ENCODE measurements at regions not wholly inside any gene's neighbourhood (a gene's known extent, or its start where the extent isn't known, plus 50 kb on each side); places are given as distances from the start of the nearest gene placed in this dataset.
"Not testable (repeated sequence)": the region's sequence is repeated elsewhere in the genome, so short reads cannot be mapped to it uniquely, and the experiment has no call there.

DNA sequence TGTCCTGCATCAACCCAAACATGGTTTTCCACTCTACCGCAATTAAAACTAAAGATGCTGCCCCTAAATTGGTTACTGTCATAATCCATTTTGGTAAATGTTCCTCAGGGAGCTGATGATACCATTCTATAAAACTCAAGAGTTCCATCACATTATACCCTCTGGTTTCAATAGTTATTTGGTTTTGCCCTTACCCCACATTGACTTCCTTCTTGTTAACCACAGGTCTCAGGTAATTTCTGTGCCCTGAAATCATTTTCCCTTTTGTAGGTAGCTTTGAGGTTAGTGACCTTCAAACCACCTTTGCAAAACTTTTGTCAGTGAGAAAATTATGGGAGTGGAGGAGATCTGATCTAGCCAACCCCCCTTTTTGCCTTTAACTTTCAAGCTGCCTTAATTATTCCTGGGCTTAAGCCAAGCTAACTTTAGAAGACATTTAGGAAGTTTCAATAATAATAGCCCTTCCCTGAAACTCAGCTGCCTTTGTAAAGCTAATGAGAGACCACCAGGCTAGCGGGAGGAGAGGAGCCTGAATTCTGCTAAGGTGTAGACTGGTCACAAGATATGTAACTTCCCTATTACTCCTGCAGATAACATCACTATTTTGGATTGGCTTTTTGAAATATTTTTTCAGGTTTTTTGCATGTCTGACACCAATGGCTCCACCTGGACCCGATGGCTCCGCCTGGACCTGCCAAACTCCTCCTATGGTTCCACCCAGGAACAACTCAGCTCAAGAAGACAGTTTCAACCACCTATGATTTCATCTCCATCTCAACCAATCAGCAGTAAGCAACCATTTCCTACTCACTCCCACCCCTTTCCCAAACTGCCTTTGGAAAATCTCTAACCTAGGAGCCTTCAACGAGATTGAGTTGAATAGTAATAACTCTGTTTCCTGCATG is 224.9 kb downstream of the HS3ST3B1 start:
- Histone ChIP-seq H3K27ac (ENCODE audit: low read length) (no peak overlapping the region), H3K4me3 (ENCODE audit: low read length) (no peak overlapping the region), H3K27me3 (ENCODE audit: control insufficient read depth, insufficient read depth, low read length) (no peaks in the 10 kb centered on the region), H3K4me1 (ENCODE audit: control insufficient read depth, insufficient read depth, low read length) (no peaks in the 10 kb centered on the region), H3K36me3 (ENCODE audit: control insufficient read depth, insufficient read depth, low read length) (no peaks in the 10 kb centered on the region), H3K9me3 (ENCODE audit: control insufficient read depth, insufficient read depth, low read length) (no peaks in the 10 kb centered on the region)
- Mint-ChIP-seq H3K27ac (no peak overlapping the region), H3K4me1 (peaks cover 18 to 20% of the 10 kb centered on the region in 2 donors), H3K27me3 (ENCODE audit: low read depth in 2 of 2) (no peaks in the 10 kb centered on the region), H3K4me3 (no peak overlapping the region), H3K36me3 (no peaks in the 10 kb centered on the region), H3K9me3 (no peaks in the 10 kb centered on the region)
- DNase-seq (no peak), ATAC-seq (no peak)
- intact Hi-C loops (cut with micrococcal nuclease): no loop called here
- WGBS (ENCODE audit: insufficient coverage): 81% methylated on average over 5 of the region's 5 CpGs
- no peak for TF ChIP-seq CTCF (IDR thresholded peaks at IDR 0.05)

GRCh38 chr17:14522795-14523387 is 222.0 kb downstream of the HS3ST3B1 start:
- no peaks in the 10 kb centered on the region for H3K4me1 ChIP-seq (ENCODE audit: control insufficient read depth, insufficient read depth, low read length)
- Mint-ChIP-seq H3K9me3 (no peaks in the 10 kb centered on the region), H3K27me3 (ENCODE audit: low read depth in 2 of 2) (no peaks in the 10 kb centered on the region), H3K36me3 (no peaks in the 10 kb centered on the region), H3K4me3 (no peak overlapping the region), H3K27ac (no peak overlapping the region), H3K4me1 (peaks cover 18 to 24% of the 10 kb centered on the region in 2 donors)
- intact Hi-C loops (cut with micrococcal nuclease): no loop called here
- H3K27ac ChIP-seq (ENCODE audit: low read length): no peak overlapping the region
- TF ChIP-seq CTCF (IDR thresholded peaks at IDR 0.05): no peak
- no peak overlapping the region for H3K4me3 ChIP-seq (ENCODE audit: low read length)
- DNase-seq: no peak
- no peaks in the 10 kb centered on the region for H3K36me3 ChIP-seq (ENCODE audit: control insufficient read depth, insufficient read depth, low read length)
- no peaks in the 10 kb centered on the region for H3K27me3 ChIP-seq (ENCODE audit: control insufficient read depth, insufficient read depth, low read length)
- 44% methylated on average over 2 of the region's 3 CpGs for WGBS (ENCODE audit: insufficient coverage)
- no peaks in the 10 kb centered on the region for H3K9me3 ChIP-seq (ENCODE audit: control insufficient read depth, insufficient read depth, low read length)
- ATAC-seq: no peak

DNA sequence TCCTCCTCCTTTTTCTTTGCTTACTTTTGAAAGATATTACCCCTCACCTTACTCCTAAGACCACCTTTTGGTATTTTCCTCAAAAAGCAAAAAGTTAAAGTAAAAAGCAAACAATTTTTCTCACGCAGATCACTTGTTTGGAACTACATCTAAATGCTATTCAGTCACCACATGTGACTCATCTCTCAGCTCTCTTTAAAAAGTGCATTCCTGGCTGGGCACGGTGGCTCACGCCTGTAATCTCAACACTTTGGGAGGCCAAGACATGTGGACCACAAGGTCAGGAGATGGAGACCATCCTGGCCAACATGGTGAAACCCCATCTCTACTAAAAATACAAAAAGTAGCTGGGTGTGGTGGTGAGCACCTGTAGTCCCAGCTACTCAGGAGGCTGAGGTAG is 218.0 kb downstream of the HS3ST3B1 start:
- H3K36me3 ChIP-seq (ENCODE audit: control insufficient read depth, insufficient read depth, low read length); DNase-seq; H3K4me3 ChIP-seq (ENCODE audit: low read length); H3K4me1 ChIP-seq (ENCODE audit: control insufficient read depth, insufficient read depth, low read length); ATAC-seq; H3K9me3 ChIP-seq (ENCODE audit: control insufficient read depth, insufficient read depth, low read length); H3K27ac ChIP-seq (ENCODE audit: low read length); H3K36me3 Mint-ChIP-seq; H3K4me1 Mint-ChIP-seq; H3K27ac Mint-ChIP-seq; H3K27me3 Mint-ChIP-seq (ENCODE audit: low read depth in 2 of 2); H3K9me3 Mint-ChIP-seq; H3K4me3 Mint-ChIP-seq; intact Hi-C loops (cut with micrococcal nuclease); H3K27me3 ChIP-seq (ENCODE audit: control insufficient read depth, insufficient read depth, low read length): not testable (repeated sequence)
- 94% methylated on average over 3 of the region's 3 CpGs for WGBS (ENCODE audit: insufficient coverage)

DNA sequence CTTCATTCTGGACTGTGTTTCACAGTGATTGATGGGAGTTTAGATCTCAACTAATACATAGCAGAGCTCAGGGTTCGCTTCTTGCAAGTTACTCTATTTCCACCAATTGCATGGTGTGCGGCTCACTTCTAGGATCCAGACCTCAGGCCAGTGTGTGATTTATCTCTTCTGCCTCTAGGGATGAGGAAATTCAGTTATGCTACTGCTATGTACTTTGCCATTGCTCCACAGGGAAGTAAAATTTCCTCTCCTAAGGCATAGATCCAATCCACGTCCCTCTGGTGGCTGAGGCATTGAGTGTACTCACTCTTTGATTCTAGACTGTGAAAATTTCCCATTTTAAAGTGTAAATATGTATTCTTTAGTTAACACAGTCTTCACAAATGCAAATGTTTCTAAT is 214.1 kb downstream of the HS3ST3B1 start:
- H3K27me3 ChIP-seq (ENCODE audit: control insufficient read depth, insufficient read depth, low read length): no peaks in the 10 kb centered on the region
- H3K4me1 Mint-ChIP-seq: peaks cover 0 to 4% of the 10 kb centered on the region in 2 donors
- WGBS (ENCODE audit: insufficient coverage): 94% methylated on average over 2 of the region's 3 CpGs
- no peaks in the 10 kb centered on the region for H3K27me3 Mint-ChIP-seq (ENCODE audit: low read depth in 2 of 2)
- H3K4me3 ChIP-seq (ENCODE audit: low read length): no peak overlapping the region
- H3K4me1 ChIP-seq (ENCODE audit: control insufficient read depth, insufficient read depth, low read length): no peaks in the 10 kb centered on the region
- intact Hi-C loops (cut with micrococcal nuclease): no loop called here
- no peak overlapping the region for H3K27ac ChIP-seq (ENCODE audit: low read length)
- no peak for ATAC-seq
- no peaks in the 10 kb centered on the region for H3K36me3 ChIP-seq (ENCODE audit: control insufficient read depth, insufficient read depth, low read length)
- no peak overlapping the region for H3K4me3 Mint-ChIP-seq
- TF ChIP-seq CTCF (IDR thresholded peaks at IDR 0.05): no peak
- no peaks in the 10 kb centered on the region for H3K9me3 ChIP-seq (ENCODE audit: control insufficient read depth, insufficient read depth, low read length)
- no peak for DNase-seq
- no peak overlapping the region for H3K27ac Mint-ChIP-seq
- H3K36me3 Mint-ChIP-seq: no peaks in the 10 kb centered on the region
- no peaks in the 10 kb centered on the region for H3K9me3 Mint-ChIP-seq

All from natural killer cell (primary cell).